Lung (tissue), 11 donors: ENCODE measurements at regions not wholly inside any gene's neighbourhood (a gene's known extent, or its start where the extent isn't known, plus 50 kb on each side); places are given as distances from the start of the nearest gene placed in this dataset.

Experiments used
- ATAC-seq: fragments of 200-7000 bp; cut with Tn5 transposase; one replicate; pipeline ENCODE4 v1.9.1; 2020; ENCODE audit warnings: moderate number of reproducible peaks; ENCODE audit not compliant: insufficient read depth, low FRiP score
- DNase-seq, 3 donors: peaks; one replicate each; pipeline ENCODE4 v3.0.0-alpha.2; 2013 to 2017
- H3K27ac ChIP-seq, 2 donors: one replicate each; pipeline ENCODE4 v1.5.1; 2013; ENCODE audit warnings: mild to moderate bottlenecking in 2 of 2, moderate library complexity in 2 of 2, control low read depth in 1 of 2, inconsistent platforms in 1 of 2, low read depth in 1 of 2, low read length in 1 of 2
- H3K27me3 ChIP-seq, 3 donors: one replicate each; pipeline ENCODE4 v1.5.1; 2013; ENCODE audit warnings: low read length in 2 of 3; ENCODE audit not compliant: control insufficient read depth in 3 of 3, insufficient read depth in 3 of 3
- H3K36me3 ChIP-seq, 4 donors: one replicate each; pipeline ENCODE4 v1.5.1; 2013; ENCODE audit warnings: low read length in 4 of 4, mild to moderate bottlenecking in 1 of 4, moderate library complexity in 1 of 4; ENCODE audit not compliant: control insufficient read depth in 4 of 4, insufficient read depth in 4 of 4
- H3K4me1 ChIP-seq, 5 donors: one replicate each; pipeline ENCODE4 v1.5.1; 2013; ENCODE audit warnings: low read length in 5 of 5, mild to moderate bottlenecking in 2 of 5, moderate library complexity in 1 of 5; ENCODE audit not compliant: control insufficient read depth in 5 of 5, insufficient read depth in 5 of 5
- H3K4me3 ChIP-seq: one replicate; pipeline ENCODE4 v1.5.1; 2013; ENCODE audit warnings: mild to moderate bottlenecking, control low read depth, moderate library complexity
- H3K9ac ChIP-seq, 2 donors: one replicate each; pipeline ENCODE4 v1.5.1; 2013; ENCODE audit warnings: low read length in 2 of 2, control low read depth in 1 of 2; ENCODE audit not compliant: insufficient read depth in 1 of 2
- H3K9me3 ChIP-seq, 4 donors: one replicate each; pipeline ENCODE4 v1.5.1; 2013; ENCODE audit warnings: low read length in 3 of 4, mild to moderate bottlenecking in 1 of 4, moderate library complexity in 1 of 4; ENCODE audit not compliant: control insufficient read depth in 4 of 4, insufficient read depth in 3 of 4
- WGBS, 2 donors: extraction: QIAGEN DNeasy Blood & Tissue Kit; methylation state at CpG; one replicate each; pipeline ENCODE4 v1.1.7; 2013; 5-methylcytosine and 5-hydroxymethylcytosine counted together
- TF ChIP-seq, protein P1 (sequence below): IDR thresholded peaks from 2 replicates; pipeline ENCODE4 v1.5.1; 2012; ENCODE audit warnings: mild to moderate bottlenecking; ENCODE audit errors: control extremely low read depth, extremely low read depth
- donor health status: control.
- donor health status: control.
- donor health status: Bipolar disorder and iron deficiency.
- donor health status: healthy.
- donor health status: DM: yes; HTN: yes; CAD: no.

DNA sequence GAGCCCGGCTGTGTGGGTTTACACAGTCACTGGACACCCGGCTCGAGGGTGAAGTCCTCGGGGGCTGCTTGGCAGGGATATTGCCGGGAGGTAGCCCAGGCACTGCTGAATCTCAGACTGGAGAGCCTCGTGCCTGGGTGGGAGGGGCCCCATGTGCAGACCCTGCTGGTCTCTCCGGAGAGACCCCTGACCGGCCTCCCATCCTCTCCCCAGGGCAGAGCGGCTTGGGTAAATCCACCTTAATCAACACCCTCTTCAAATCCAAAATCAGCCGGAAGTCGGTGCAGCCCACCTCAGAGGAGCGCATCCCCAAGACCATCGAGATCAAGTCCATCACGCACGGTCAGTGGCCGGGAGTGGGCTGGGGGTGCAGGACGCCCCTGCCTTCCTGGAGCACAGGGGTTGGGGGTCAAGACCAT is 346.5 kb downstream of the SEC14L1 start:
- peaks cover 0 to 76% (median 36%) of the 10 kb centered on the region in 4 donors for H3K36me3 ChIP-seq
- DNase-seq: no peak
- WGBS, 2 donors: 91 to 94% methylated on average over 17 of the region's 17 CpGs

DNA sequence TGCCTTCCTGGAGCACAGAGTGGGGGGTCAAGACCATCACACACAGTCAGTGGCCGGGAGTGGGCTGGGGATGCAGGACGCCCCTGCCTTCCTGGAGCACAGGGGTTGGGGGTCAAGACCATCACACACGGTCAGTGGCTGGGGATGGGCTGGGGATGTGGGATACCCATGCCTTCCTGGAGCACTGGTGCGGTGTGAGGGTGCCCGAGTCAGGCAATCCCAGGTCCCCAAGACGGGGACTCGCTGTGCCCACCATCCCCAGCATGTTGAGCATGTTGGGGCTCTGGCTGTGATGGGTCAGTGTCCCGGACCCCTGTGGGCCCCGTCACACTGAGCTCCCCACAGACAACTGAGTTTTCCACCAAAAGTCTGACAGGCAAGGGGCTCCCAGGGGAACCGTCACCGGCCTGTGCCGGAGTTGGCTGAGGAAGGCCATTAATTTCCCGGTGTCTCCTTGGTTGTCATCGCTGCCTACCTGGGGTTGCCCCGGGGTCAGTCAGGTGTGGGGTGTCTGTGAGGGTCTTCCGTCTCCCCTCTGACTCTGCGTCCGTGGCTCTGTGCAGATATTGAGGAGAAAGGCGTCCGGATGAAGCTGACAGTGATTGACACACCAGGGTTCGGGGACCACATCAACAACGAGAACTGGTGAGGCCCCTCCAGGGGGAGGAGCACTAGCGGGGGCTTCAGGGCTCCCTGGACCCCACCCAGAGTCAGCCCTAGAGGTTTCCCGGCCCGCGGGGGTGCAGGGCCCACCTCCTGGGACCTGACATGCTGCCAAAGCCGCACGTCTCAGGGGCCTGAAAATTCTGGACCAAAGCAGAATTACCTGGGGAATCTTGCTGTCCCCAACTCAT is 347.1 kb downstream of the SEC14L1 start:
- TF ChIP-seq, protein P1, sequence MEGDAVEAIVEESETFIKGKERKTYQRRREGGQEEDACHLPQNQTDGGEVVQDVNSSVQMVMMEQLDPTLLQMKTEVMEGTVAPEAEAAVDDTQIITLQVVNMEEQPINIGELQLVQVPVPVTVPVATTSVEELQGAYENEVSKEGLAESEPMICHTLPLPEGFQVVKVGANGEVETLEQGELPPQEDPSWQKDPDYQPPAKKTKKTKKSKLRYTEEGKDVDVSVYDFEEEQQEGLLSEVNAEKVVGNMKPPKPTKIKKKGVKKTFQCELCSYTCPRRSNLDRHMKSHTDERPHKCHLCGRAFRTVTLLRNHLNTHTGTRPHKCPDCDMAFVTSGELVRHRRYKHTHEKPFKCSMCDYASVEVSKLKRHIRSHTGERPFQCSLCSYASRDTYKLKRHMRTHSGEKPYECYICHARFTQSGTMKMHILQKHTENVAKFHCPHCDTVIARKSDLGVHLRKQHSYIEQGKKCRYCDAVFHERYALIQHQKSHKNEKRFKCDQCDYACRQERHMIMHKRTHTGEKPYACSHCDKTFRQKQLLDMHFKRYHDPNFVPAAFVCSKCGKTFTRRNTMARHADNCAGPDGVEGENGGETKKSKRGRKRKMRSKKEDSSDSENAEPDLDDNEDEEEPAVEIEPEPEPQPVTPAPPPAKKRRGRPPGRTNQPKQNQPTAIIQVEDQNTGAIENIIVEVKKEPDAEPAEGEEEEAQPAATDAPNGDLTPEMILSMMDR: no peak
- WGBS, 2 donors: 92 to 94% methylated on average over 28 of the region's 28 CpGs
- Histone ChIP-seq H3K4me3 (no peak overlapping the region), H3K27ac (no peak overlapping the region), H3K4me1 (peaks cover 0 to 8% (median 3%) of the 10 kb centered on the region in 5 donors), H3K9me3 (no peaks in the 10 kb centered on the region), H3K27me3 (no peaks in the 10 kb centered on the region), H3K36me3 (peaks cover 0 to 76% (median 38%) of the 10 kb centered on the region in 4 donors), H3K9ac (no peak overlapping the region)
- DNase-seq (no peak), ATAC-seq (no peak)

More for the DNA sequence above, 346.5 kb downstream of the SEC14L1 start:
- H3K4me1 ChIP-seq: peaks cover 0 to 8% (median 7%) of the 10 kb centered on the region in 5 donors
- H3K9ac ChIP-seq: no peak overlapping the region
- H3K27ac ChIP-seq: no peak overlapping the region
- H3K9me3 ChIP-seq: peaks cover 0 to under 1% (median 0%) of the 10 kb centered on the region in 4 donors
- ATAC-seq: no peak
- TF ChIP-seq, protein P1: no peak
- no peak overlapping the region for H3K4me3 ChIP-seq
- no peaks in the 10 kb centered on the region for H3K27me3 ChIP-seq

DNA sequence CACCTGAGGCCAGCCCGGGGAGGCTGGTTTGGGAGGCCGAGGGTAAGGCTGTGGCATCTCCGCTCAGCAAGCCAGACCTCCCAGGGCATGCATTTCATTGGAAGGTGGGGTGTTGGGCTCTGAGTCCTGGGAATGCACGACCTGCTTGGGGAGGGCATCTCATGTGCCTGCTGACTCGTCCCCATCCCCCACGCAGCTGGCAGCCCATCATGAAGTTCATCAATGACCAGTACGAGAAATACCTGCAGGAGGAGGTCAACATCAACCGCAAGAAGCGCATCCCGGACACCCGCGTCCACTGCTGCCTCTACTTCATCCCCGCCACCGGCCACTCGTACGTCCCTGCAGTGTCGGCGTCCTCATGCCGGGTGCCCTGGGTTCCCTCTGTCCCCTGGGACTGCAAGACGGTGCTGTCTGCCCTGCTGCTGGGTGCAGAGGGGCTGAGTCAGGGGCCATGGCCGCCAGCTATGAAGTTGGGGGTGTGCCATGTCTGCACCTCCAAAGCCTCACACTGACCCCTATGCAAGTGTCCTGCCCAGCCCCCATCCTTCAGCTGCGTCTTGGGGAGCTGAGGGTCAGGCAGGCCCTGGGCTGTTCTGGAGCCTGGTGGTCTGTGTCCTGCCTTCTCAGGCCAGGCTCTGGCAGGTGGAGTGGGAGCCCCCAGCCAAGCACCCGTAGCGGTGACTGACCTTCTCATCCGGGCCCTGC is 347.9 kb downstream of the SEC14L1 start:
- Histone ChIP-seq H3K27ac (no peak overlapping the region), H3K4me1 (peaks cover 0 to 8% (median 0%) of the 10 kb centered on the region in 5 donors), H3K9me3 (no peaks in the 10 kb centered on the region), H3K9ac (no peak overlapping the region), H3K27me3 (no peaks in the 10 kb centered on the region), H3K4me3 (no peak overlapping the region), H3K36me3 (peaks cover 0 to 74% (median 44%) of the 10 kb centered on the region in 4 donors)
- WGBS, 2 donors: 94 to 95% methylated on average over 25 of the region's 25 CpGs
- DNase-seq: no peak
- TF ChIP-seq, protein P1: no peak
- no peak for ATAC-seq
